NCI-H510A treated with DMSO at 0.1 percent for 48 hours (cell line): ENCODE measurements at regions not wholly inside any gene's neighbourhood (a gene's known extent, or its start where the extent isn't known, plus 50 kb on each side); places are given as distances from the start of the nearest gene placed in this dataset.
A peak's percentile ranks its signal among the peaks of the same experiment; 100 is the strongest.

Experiments
- DNase-seq: peaks from one replicate; lab custom pipeline; 2025; lab: John Stamatoyannopoulos, UW

DNA sequence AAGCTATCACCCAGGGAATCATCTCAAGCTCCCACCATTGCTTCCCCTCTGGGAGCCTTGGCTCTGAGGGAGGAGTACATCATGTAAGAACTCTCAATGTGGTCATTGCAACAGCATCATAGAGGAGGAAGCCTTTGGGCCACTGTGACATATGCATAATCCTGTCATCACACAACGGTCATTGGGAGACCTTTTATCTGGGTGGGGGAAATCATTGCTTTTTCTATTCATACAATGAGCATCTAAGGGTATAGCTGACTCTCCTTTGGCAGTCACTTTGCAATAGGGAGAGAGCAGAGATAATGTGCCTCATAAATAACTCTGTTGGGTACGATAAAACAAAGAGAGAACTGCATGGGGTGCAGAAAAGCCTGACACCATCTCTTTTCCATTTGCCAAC lies 155.2 kb upstream of the KCNIP4 start:
- no peak for DNase-seq

DNA sequence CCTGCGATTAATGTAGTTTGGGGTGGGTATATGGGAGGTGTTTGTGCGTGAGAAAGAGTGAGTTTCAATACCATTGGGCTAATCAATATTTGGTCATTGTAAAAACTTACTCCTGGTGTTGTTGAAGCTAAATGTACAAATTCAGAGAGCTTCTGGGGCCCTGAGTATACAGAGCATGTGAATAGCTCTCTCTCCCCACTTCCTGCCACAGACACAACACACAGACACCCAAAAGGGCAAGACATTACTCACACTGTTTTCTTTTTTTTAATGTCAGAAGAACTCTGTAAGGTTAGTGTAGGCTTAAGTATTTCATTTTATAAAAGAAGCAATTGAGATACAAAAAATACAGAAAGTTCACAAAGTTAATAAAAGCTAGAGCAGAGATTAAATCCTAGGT lies 151.3 kb upstream of the KCNIP4 start:
- no peak for DNase-seq

DNA sequence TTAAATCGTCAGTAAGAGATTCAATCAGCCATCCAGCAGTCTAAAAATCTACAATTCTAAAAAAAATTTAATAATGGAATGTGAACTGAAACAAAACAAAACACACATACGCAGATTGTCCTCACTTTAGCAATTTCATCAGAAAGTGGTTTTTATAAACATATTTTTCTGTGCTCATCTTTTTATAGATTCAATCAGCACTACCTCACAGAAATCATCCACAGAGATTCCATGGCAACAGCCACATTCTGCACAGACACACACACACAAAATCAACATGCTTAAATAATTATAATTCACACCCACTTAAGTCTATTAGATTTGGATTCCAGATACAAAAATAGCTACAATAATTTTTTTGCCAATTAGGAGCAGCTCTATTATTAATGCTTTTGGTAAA lies 149.0 kb upstream of the KCNIP4 start:
- DNase-seq: no peak

DNA sequence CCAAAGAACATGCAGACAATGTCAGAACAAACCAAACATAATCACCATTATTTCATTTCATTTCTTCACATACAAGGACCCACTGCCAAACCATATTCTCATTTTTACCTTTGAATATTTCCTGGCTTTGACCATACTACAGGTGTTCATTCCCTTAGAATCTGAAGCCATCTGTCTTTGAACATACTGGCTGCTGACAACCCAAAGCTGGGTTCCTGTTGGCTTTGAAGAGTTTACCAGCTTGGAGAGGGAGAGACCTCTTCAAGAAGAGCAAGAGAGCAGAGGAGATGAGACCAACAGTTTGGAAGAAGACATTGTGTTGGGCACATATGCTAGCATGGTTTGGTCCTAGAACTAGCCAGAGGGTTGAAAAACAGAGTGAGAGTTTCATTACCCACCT lies 145.6 kb upstream of the KCNIP4 start:
- no peak for DNase-seq

DNA sequence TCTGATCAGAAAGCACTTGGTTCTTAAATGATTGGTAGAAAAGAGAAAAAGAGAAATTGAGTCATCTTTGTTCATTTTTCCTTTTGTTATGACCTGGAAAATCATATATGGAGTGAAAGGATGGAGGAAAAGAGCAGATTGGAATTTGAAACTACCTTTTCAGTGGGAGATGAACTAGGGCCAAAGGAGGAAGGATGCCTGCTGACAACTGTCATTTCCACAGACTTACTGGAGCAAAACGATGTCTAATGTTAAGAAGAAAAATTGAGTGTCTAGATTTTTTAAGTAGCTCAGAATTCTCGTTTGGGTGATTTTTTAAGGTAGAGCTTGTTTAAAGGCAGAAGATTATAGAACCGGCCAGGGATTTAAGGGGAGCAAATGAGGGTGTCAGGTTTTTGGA lies 144.6 kb upstream of the KCNIP4 start:
- DNase-seq: no peak

DNA sequence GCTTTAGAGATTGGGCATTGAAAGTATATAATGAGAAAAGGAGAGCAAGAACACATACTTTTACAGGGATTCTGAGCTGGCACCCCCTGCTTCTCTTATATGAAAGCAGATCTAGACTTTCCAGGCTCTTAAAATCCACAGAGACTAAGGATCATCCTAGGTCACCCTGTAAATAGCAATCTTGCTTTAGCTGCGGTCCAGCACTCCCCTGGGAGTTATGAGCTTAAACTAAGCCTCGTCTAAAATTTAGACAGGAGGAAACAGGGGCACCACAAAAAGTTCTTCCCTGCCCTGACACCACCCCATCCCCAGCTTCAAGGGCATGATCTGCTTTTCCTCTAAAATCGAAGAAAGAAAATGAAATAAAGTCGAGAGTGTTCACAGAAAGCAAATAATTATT lies 143.3 kb upstream of the KCNIP4 start:
- DNase-seq: no peak

DNA sequence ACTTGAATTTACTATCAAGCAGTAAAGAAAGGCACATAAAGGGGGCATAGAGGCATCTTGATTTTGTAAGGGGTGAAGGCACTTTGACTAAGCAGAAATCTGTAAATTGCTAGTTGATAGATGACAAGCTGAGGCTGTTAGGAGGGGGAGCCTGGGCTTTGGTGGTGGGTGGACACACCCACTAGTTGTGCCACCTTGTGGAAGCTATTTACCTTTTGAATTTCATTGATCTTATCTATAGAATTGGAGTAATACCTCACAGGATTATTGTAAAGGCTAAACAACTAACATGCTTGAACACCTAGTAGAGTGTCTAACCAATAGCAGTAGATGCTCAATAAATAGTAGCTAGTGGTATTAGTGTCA lies 142.8 kb upstream of the KCNIP4 start:
- no peak for DNase-seq

DNA sequence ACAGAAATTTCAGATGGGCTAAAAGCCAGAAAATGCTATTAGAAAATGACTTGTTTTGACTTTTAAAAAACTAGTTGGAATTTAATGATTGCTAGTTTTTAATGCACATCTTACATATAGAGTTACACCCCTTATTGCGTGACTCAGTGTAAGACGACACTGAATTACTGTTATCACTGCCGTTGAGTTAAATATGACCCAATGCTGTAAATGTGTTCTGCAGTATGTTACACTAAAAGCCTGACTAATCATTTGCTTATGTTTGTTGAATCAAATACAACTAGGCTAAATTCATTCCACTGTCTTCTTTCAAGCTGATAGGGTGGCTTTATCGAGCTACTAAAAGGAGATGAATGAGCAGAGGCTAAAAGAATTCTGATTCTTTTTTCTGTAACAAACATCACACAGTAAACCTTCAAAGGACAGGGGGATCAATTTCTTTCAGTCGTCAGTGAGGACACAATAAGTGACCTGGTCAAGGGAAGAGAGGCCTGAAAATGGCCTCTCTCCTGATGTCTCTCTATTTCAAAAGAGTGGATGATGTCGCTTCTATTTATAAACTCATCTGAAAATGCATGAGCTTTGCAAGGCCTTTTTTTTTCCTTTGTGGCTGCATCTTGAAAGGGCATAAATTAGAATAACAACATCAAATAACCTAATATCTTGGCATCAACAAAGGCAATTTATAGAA lies 142.2 kb upstream of the KCNIP4 start:
- no peak for DNase-seq

DNA sequence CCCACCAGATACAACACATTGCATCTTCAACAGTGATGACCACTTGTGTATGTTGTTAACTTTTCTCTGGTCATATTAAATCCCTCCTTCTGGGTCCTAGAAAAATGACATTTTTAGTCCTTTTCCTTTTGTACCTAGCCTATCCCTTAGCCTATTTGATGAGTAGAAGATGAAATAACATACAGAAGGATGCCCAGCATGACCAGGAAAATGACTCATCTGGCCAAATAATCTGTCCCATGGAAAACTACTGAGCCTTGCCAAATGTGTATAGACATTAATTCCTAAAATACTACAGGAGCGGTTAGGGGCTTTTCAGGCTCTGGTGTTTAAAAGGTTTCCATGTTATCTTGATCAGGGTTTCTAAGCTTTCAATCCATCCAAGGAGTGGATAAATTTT lies 129.0 kb upstream of the KCNIP4 start:
- no peak for DNase-seq

DNA sequence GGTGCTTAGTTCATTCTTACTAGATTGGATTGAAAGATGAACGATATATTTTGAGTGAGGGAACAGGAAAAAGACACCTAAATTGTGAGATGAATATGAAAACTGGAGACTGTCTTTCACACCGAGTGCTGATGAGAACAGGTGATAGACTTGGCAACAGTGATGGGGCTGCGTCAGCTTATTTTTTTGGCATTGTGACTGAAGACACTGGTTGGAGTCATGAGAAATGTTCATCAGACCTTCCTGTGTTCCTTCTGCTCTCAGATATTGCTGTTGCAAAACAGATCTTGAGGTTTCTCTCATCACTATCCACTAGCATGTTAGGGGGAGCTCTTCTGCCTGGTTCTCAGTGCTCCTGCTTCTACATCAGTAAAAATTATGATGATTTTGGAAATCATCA lies 124.2 kb upstream of the KCNIP4 start:
- no peak for DNase-seq

DNA sequence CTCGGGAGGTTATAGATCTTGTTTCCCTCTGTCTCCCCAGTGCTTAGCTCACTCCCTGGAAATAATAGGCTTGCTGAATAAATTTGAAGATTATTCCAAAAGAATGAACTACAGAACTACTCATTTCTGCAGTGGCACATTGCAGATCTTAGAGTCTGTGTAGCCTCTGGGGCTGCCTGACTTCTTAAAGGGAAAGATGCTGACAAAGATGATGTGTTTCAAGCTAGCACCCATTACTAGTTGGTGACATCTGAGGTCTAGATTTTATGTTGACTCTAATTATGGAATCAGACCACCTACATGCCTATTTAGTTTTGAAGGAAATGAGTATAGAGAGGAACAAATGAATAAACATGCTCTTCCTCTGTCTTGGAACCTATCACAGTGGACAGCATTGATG lies 123.7 kb upstream of the KCNIP4 start:
- DNase-seq: no peak

DNA sequence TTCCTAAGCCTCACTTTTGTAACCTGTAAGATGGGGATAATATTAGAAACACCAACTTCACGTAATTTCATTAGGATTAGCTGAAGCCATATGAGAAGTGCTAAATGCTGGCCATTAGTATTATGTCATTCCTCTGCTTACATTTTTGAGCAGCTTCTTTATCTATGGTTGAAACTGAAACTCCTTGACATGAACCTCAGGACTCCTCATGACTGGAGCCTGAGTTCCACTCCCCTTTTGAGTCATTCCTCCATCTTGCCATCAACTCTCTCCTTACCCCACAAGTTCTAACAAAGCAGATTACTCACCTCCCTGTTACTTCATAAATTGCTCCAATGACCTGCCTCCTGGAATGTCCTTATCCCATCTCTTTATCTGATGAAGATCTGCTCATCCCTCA lies 123.2 kb upstream of the KCNIP4 start:
- DNase-seq: no peak

DNA sequence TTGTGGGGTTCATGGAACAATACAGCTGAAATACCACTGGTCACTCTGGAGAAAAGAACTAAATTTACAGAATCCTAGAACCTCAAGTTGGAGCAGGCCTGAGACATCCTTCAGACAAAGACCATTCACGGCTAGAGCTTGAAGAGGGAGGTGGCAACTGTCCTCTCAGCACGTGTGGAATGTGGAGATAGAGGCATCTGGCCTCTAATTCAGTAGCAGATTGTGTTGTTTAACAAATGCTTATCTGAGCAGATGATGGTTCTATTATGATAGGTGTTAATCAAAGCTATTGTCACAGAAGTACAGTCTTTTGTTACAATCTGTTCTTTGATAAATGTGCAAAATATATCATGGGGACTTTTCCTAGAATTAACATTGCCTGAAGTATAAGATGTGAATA lies 121.7 kb upstream of the KCNIP4 start:
- DNase-seq: no peak

DNA sequence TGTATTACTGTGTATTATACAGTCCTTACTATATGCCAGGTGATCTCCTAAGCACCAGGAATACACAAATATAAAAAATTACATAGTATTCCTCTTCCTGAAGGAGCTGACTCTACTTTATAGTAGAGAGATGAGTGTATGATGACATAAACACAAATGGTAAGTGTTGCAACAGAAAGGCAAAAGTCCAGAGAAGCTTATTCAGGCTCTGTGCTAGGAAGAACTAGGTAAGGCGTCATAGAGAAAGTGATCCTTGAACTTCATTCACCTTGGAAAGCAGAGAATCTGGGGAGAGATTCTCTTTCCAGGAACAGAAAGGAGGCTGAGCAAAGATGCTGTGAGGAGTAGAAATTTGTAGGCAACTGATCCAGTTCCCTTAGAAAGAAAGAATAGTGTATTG lies 115.0 kb upstream of the KCNIP4 start:
- DNase-seq: no peak

DNA sequence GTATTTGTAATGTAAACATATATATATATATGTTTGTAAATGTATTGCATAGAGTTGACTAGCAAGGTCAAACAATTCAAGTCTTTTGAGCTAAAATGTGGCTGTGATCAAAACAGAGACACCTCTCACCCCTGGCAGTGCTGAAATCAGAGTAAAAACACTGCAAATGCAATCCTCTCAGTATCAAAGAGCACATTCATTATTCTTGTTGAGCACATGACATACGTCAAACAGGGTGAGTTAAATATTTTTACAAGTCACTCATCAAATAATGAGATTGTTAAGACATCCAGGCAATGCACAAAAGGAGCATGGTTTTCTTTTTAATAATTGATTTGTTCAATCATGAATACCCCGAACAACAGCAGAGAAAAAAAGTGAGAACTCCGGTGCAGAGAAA lies 114.1 kb upstream of the KCNIP4 start:
- DNase-seq: no peak

DNA sequence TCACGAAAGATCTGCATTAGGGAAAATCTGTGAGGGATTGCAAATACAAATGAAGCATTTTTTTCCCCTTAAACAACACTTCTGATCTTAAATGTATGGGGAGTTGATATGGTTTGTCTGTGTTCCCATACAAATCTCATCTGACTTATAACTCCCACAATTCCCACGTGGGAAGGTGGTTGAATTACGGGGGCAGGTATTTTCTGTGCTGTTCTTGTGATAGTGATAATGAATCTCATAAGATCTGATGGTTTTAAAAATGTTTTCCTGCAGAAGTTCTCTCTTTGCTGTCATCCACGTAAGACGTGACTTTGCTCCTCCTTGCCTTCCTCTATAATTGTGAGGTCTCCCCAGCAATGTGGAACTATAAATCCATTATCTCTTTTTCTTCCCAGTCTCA lies 107.4 kb upstream of the KCNIP4 start:
- no peak for DNase-seq

DNA sequence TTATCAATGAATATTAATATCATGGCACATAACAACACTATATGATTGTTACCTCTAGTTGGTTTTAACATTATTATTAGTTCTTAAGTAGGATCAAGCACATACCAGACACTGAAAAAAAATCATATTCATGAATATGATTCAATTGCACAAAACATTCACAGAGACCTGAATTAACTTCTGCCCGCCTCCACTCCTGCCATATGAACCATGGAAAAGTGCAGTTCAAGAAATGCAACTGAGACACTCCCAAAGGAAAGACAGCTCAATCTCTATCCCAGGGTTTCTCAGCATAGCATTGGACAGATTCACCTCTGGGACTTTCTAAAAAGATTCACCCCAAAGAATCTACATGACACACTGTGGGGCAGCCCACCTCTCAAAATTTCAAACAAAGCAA lies 103.5 kb upstream of the KCNIP4 start:
- DNase-seq: no peak

DNA sequence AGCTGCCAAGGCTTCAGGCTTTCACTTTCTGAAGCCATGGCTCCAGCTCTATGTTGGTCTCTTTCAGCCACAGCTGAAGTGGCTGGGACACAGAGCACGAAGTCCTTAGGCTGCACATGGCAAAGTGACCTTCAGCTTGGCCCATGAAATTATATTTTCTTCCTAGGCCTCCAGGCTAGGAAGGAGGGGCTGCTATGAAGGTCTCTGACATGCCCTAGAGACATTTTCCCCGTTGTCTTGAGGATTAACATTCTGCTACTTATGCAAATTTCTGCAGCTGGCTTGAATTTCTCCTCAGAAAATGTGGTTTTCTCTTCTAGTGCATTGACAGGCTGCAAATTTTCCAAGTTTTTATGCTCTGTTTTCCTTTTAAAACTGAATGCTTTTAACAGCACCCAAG lies 99.8 kb upstream of the KCNIP4 start:
- no peak for DNase-seq

DNA sequence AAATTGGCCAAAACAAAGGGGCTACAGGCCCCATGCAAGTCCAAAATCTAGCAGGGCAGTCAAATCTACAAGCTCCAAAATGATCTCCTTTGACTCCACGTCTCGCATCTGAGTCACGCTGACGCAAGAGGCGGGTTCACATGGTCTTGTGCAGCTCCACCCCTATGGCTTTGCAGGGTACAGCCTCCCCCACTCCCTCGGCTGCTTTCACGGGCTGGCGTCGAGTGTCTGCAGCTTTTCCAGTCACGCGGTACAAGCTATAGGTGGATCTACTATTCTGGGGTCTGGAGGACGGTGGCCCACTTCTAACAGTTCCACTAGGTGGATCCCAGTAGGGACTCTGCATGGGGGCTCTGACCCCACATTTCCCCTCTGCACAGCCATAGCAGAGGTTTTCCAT lies 99.2 kb upstream of the KCNIP4 start:
- no peak for DNase-seq

DNA sequence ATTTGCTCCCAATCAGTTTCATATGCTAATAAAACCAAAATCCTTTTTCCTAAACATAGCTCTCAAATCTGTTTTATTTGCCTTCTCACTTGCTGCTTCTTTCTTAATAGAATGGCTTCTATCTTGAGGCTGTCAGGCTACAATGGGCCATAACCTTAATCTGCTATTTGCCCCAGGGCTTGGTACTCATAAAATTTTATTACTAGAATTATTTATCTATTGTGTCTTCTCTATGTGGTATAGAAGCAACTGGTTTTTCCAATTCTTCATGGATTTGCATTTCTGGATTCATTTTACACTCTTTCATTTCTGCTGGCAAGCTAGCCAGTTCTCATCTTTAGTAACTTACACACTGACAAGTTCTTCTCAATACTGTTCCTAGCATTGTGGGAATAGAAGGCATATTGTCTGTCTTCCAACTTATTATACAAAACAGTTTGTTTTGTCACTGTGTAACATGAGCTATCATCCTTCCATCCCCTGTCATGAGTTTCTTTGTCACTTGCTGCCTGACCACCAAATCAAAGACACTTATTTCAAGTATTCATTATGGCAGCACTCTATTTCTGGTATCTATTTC lies 96.6 kb upstream of the KCNIP4 start:
- no peak for DNase-seq

DNA sequence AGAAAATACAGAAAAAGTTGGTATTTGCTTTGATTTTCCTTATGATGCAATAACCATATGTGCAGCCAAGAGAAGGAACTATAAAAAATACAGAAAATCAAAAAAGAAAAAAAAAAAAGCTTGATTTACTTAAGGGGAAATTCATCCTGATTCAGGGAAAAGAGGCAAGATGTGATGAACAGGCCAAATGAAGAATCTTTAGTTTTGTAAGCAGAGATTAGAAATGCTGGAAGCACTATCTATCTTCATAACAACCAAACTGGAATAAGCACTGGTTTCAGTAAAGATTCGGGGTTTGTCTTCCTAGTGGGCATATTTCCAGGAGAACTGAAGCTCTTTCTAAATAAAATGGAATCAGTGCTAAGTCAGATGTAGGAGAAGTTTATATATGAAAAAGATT lies 82.9 kb upstream of the KCNIP4 start:
- no peak for DNase-seq

DNA sequence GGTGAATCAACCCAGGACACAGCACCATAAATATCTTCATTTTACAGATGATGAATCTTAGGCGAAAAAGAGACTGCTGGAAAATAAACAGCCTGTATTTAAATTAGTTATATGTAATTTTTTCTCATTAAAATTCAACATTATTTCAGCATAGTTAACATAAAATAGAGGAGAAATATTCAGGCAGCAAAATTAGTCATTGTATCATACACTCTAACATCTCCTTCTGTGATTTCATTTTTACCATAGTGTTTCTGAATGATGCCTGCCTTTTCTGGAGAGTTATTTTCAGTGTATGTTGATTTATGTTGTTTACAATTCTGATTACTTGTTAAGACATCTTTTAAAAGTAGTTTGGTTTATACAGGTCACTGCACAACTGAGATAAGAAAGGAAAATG lies 82.3 kb upstream of the KCNIP4 start:
- no peak for DNase-seq

DNA sequence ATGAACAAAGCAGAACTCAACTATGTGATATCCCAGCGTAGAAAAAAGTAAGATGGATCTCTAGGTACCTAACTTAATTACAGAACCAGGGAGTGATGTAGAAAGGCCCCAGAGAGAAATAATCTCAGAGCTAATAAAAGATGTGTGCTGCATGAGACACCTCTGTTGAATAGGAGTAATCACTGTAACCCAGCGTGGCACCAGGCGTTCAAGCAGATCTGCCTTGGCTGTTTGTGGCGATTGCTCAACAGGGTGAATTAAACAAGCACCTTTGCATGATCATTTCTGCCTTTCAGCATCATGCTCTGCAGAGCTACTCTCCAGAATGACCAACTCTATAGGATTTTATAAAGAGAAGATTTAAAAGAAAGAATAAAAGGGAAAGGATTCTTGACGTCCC lies 81.7 kb upstream of the KCNIP4 start:
- peak; percentile 61 for DNase-seq

DNA sequence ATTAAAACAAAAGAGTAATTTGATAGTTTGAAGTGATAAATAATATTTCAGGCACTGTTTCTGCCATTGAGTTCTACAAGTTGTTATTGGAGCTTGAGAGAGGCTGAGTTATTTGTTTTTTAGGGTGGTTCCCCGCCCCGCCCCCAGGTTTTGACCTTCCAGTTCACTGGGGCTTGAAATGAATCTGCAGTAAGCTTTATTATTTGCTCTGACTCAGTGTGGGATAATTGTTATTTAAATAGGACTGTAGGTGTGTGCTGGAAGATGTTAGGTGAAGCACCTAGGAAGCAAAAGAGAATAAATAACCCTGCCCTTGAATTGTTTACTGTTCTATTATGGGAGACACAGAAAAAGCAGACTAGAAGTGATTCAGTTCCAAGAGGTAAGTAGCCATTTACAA lies 81.2 kb upstream of the KCNIP4 start:
- peak; percentile 61 for DNase-seq

DNA sequence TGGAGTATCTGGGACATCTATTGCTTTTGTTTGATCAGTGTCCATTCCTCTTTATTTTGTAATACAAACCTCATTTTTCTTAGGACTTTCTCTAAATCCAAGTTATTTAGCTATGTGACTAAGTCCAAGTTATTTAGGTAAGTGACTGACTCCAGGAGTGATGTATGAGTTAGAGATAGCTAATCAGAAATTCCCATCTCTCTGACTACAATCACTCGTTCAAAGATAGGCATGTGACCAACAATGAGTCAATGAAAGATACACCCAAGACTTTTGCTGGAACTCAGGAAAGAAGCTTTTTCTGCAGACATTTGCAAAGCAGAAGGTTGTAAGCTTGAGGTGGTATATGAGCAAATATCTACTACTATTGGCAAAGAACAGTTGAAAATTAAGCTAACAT lies 72.5 kb upstream of the KCNIP4 start:
- no peak for DNase-seq
